Adrenal gland (tissue), 5 donors: ENCODE measurements at regions not wholly inside any gene's neighbourhood (a gene's known extent, or its start where the extent isn't known, plus 50 kb on each side); places are given as distances from the start of the nearest gene placed in this dataset.

Source experiments
- POLR2A ChIP-seq, 2 donors: fragments of 450-650 bp; IDR thresholded peaks; one replicate each; pipeline ENCODE4 v1.6.1; 2017; ENCODE audit warnings: antibody characterized with exemption in 2 of 2, mild to moderate bottlenecking in 2 of 2, moderate library complexity in 1 of 2
- TF ChIP-seq, protein P1 (sequence below), 6 experiments: fragments of 450-650 bp in 4 of 6; fragments of 200-600 bp in 2 of 6; sonication (generic) in 1 of 6; IDR thresholded peaks; 1 replicate in 5 of 6; 2 replicates in 1 of 6; pipeline versions ENCODE4 v1.5.1 to v1.8.0; 2016 to 2021; ENCODE audit warnings: antibody characterized with exemption in 6 of 6, mild to moderate bottlenecking in 2 of 6, moderate library complexity in 1 of 6
- donor health status: DM: no; HTN: no; CAD: no.

DNA sequence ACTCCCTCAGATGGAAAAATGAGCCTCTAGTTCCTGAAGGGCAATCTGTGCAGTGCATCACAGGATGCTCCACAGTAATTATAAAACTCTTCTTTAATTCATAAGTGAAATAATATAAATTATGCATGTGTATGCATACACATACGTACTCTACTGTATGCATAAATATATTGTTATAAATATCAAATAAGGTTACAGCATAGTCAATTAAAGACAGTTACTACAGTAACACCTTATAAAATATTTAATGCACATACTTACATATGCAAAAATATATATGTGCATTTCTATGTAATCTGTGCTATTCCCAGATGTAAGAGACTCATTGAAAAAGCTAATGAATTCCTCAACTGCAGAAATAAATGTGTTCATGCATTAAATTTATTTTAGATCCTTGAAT, 1515.1 kb downstream of the CDH11 start:
- TF ChIP-seq POLR2A (IDR thresholded peaks at IDR 0.05) = no peak
- TF ChIP-seq, protein P1, sequence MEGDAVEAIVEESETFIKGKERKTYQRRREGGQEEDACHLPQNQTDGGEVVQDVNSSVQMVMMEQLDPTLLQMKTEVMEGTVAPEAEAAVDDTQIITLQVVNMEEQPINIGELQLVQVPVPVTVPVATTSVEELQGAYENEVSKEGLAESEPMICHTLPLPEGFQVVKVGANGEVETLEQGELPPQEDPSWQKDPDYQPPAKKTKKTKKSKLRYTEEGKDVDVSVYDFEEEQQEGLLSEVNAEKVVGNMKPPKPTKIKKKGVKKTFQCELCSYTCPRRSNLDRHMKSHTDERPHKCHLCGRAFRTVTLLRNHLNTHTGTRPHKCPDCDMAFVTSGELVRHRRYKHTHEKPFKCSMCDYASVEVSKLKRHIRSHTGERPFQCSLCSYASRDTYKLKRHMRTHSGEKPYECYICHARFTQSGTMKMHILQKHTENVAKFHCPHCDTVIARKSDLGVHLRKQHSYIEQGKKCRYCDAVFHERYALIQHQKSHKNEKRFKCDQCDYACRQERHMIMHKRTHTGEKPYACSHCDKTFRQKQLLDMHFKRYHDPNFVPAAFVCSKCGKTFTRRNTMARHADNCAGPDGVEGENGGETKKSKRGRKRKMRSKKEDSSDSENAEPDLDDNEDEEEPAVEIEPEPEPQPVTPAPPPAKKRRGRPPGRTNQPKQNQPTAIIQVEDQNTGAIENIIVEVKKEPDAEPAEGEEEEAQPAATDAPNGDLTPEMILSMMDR (IDR thresholded peaks at IDR 0.05) = no peak
